ENCODE measurements at regions not wholly inside any gene's neighbourhood (a gene's known extent, or its start where the extent isn't known, plus 50 kb on each side); places are given as distances from the start of the nearest gene placed in this dataset.
"Not testable (repeated sequence)": the region's sequence is repeated elsewhere in the genome, so short reads cannot be mapped to it uniquely, and the experiment has no call there.

DNA sequence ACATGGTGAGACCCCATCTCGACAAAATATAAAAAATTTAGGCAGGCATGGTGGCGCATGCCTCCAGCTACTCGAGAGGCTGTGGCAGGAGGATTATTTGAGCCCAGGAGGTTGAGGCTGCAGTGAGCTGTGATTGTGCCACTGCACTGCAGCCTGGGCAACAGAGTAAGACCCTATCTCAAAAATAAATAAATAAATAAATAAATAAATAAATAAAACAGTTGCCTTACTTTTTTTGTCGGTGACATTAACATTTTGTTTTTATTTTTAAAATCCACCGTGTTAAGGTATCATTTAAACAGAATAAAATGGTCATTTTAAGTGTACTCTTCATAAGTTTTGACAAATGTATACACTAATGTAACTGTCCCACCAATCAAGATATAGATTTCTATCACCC lies 57.0 kb downstream of the RASL11A start:
- no peak for DNase-seq (ENCODE audit: low spot score)

DNA sequence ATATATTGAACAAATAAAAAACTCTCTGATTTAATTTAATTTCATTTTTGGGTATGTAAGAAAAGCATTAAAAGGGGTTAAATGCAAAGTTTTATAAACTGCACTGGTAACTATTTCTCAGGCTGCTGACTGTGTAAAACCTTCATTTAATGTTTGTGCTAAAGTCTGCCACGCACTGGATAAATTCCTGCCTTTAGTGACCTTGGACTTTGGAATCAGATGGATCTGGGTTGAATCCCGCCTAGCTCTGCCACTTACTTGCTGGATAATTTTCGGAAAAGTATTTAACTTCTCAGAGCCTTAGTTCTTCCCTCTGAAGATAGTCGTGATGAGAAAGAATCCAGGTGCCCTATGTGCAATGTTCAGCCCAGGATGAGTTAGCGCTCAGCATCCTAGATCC lies 58.6 kb downstream of the RASL11A start:
- no peak for DNase-seq (ENCODE audit: low spot score)

DNA sequence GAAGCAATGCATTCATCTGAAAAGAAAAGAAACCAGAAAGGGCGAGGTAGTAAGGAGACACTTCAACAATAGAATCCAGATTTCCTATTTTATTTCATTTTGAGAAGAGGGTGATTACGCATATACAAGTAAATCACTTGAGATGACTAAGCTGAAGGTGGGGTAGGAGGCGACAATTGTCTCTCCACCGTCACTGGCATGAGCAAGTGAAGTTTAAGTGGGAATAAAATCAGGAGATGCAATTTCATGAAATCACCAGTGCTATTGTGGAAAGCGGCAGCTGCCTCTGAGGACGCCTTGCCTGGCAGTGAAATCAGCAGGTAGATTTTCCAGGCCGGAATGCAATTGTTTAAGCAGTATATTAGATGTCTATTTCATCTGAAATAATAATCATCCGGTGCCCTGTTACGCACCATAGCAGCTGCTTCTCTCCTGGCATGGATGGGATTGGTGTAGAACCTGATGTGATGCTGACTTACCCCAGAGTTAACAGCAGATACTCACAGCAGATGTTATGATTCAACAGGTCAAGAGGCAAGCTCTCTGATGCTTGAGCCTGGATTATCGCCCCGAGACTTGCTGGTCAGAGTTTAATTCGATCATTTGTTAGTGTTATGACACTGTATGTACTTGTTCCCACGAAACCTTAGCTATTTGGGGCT lies 64.3 kb downstream of the RASL11A start:
- no peak for DNase-seq (ENCODE audit: low spot score)

- no peak for DNase-seq (ENCODE audit: low spot score)
Measured at GRCh38 chr13:27336014-27336673, 65.5 kb downstream of the RASL11A start.

- no peak for DNase-seq (ENCODE audit: low spot score)
Measured at GRCh38 chr13:27338207-27338606, 67.6 kb downstream of the RASL11A start.

GRCh38 chr13:27338816-27339215 lies 68.2 kb downstream of the RASL11A start:
- no peak for DNase-seq (ENCODE audit: low spot score)

DNA sequence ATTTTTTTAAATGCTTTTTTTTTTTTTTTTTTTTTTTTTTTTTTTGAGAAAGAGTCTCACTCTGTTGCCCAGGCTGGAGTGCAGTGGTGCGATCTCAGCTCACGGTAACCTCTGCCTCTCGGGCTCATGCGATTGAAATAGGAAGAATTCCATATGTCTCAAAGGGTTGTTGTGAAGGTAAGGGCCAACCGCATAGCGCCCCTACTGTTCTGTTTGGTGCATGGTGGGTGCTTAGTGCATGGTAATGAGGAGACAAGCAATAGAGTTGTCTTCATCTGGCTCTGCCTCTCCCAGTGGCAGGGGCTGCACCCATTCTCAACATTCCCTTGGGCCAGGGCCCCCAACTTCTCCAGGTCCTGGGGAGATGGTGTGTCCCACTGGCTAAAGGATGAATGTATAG lies 68.7 kb downstream of the RASL11A start:
- DNase-seq (ENCODE audit: low spot score): no peak

- DNase-seq (ENCODE audit: low spot score): no peak
Measured at GRCh38 chr13:27341616-27342015, 71.0 kb downstream of the RASL11A start.

DNA sequence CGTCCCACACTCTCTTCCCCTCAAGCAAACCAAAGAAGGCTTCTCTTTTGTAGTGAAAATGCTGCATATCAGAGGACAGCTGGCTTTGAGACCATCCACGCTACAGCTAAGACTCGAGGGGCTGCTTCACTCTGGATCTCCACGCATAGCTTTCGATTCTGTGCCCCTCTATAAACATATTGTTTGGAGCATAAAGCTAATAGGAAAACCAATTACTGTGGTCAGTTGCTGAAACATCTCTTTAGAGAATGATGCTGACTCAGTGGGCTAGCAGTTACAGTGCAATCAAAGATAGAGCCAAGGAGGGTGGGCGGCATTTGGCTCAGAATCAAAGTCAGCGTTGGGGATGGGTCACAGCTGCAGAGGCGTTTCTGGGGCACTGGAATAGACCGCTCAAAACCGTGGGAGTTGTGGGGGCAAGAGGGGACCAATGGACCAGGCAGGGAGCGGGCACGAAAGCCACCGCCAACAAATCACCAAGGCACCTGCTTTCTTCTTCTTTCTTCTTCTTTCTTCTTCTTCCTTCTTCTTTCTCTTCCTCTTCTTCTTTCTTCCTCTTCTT lies 76.7 kb downstream of the RASL11A start:
- no peak for DNase-seq (ENCODE audit: low spot score)

DNA sequence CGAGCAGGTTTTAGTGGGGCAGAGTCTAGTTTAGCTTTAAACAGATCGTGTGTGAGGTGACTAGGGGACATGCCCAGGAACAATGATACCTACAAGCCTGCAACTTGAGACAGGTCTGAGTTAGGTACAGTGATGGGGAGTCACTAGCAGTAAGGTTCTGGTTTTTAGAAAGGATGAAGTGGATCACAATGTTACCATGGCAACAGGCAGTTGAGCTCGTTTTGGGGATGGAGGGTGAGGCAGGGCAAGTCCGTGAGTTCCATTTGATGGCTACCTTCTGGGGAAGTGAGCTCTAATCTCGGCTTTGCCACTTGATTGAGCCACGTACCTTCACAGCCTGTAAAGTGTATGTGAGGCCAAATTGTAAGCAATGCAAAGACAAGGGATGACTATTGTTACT lies 76.0 kb upstream of the GTF3A start:
- DNase-seq (ENCODE audit: low spot score): no peak

- peak; percentile 59 for DNase-seq (ENCODE audit: low spot score)
Measured at GRCh38 chr13:27349458-27349857, 75.0 kb upstream of the GTF3A start.

DNA sequence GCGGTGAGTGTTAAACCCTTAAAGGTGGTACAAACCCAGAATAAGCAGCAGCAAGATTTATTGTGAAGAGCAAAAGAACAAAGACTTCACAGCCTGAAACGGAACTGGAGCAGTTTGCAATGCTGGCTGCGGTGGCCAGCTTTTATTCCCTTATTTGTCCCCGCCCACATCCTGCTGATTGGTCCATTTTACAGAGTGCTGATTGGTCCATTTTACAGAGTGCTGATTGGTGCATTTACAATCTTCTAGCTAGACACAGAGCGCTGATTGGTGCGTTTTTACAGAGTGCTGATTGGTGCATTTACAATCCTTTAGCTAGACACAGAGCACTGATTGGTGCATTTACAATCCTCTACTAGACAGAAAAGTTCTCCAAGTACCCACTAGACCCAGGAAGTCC lies 73.6 kb upstream of the GTF3A start:
- not testable (repeated sequence) for DNase-seq (ENCODE audit: low spot score)

DNA sequence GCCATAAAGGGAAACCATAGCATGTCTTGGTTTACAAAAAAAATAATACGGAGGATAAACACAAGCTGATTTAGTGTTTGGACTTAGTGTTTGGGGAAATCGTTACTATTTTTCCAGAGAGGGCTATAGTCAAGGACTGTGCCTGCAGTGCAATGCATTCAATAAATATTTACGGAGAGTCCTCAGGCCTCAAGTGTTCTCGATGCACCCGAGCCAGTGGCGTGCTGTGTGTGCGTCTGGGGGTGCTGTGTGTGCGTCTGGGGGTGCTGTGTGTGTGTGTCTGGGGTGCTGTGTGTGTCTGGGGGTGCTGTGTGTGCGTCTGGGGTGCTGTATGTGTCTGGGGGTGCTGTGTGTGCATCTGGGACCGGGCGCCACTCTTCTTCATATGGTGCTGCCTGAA lies 71.7 kb upstream of the GTF3A start:
- DNase-seq (ENCODE audit: low spot score): no peak

DNA sequence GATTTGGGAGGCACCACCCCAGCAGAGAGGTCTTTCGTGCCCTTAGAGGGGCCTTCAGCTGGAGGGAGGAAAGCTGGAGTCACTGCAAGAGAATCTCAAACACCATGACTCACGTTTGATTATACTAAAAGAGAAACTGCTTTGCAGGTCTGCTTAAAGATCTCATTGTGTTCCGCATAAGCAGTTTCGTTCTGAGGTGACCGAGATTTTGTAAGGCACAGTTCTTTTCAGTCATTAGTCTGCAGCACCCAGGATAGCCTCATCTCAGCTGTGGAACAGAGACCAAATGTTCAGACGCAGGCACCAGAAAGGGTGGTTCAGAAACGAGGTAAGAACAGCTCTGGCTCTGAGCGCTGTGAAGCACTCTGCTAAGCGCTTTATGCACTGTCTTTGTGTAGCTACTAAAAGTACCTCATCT lies 71.2 kb upstream of the GTF3A start:
- peak; percentile 48 for DNase-seq (ENCODE audit: low spot score)

DNA sequence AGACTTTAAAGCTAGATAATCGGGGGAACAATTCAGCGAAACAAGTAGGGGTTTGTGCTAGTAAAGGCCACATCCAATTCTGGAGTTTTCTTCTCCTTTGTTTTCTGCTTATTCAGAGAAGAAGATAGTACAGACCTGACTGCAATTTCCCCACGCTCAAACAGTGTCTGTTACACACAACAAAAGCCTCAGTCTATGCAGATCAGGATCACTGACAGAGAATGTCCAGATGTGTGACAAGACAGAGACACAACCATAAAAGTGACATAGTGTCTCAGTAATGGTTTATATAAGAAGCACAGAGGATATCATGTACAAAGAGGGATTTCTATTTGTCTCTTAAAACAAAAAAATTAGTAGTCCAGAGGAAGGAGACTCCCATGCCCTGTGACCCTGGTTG lies 70.7 kb upstream of the GTF3A start:
- DNase-seq (ENCODE audit: low spot score): no peak

GRCh38 chr13:27354379-27354778 lies 70.0 kb upstream of the GTF3A start:
- peak; percentile 54 for DNase-seq (ENCODE audit: low spot score)

DNA sequence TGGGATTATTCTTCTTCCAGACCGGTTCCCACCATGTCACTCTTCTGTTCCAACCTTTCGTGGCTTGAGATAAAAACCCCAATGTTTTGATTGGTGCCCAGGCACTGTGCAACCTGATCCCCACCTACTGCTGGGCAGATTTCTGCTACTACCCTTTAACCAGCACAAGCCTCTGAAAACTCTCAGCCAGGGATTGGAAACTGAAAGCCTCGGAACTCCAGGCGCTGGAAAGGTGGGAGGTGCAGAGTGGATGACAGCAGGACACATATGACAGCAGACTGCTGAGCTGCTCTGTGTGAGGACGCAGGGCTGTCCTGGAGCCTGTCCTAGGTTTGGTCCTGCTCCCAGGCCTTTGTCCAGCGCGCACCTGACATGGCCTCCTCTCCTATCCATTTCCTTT lies 68.5 kb upstream of the GTF3A start:
- DNase-seq (ENCODE audit: low spot score): no peak

- DNase-seq (ENCODE audit: low spot score): no peak
Measured at GRCh38 chr13:27358420-27358819, 66.0 kb upstream of the GTF3A start.

DNA sequence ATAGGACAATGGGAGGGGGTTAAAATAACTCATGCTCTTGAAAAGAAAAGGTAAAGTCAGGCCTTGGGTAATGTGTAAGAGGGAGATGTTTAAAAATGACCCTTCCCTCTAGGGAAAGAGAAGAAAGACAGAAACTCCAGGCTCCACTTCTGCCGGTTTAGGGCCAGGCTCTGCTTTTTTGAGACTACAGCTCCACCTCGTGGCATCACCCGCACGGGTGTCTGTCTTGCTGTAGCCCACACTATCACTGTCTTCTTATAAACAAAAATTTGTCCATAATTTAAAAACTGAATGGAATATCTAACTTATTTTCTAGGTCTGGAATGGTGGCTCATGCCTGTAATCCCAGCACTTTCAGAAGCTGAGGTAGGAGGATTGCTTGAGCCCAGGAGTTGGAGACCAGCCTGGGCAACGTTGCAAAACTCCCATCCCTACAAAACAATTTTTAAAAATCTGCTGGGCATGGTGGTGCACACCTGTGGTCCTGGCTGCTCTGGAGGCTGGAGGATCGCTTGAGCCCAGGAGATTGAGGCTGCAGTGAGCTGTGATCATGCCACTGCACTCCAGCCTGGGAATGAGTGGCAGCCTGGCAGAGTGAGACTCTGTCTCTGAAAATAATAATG lies 65.1 kb upstream of the GTF3A start:
- DNase-seq (ENCODE audit: low spot score): peak; percentile 79

- DNase-seq (ENCODE audit: low spot score): no peak
Measured at GRCh38 chr13:27360562-27360961, 63.9 kb upstream of the GTF3A start.

DNA sequence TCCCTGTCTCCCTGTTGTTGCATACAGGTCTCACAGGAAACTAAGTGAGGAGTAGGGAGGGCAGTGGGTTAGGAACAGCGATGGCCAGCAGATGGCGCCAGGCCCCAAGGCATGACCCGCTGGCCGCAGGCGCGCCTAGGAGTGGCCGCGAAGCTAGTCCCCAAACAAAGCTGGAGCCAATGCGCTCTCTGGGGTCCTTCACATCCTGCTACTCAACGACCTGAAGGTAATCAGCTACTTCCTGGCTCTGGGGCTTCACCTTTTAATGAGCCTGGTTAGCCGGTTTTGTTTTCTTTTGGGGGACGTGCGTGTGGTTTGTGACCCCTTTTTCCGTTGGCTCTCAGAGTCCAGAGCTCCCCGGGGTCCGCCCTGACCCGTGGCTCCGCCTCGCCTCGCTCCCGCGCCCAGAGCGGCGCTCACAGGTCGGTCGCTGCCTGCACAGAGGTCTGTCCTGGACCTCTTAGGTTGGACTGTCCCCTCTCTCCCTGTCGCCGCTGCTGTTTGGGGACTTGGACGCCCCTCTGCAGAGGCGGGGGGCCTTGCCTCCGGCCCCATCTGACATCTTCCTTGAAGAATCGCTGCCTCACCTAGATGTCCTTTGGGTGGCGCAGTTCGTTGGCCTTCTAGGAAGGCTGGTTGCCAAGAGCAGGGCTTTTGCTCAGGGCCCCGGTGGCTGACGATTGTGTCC lies 62.2 kb upstream of the GTF3A start:
- DNase-seq (ENCODE audit: low spot score): peak; percentile 88

- DNase-seq (ENCODE audit: low spot score): not testable (repeated sequence)
Measured at GRCh38 chr13:27363637-27364036, 60.8 kb upstream of the GTF3A start.

GRCh38 chr13:27367570-27367969 lies 56.8 kb upstream of the GTF3A start:
- no peak for DNase-seq (ENCODE audit: low spot score)

Data from hepatic stellate cell (primary cell).